Right ventricle myocardium inferior (tissue), 1 donor: ENCODE measurements at regions not wholly inside any gene's neighbourhood (a gene's known extent, or its start where the extent isn't known, plus 50 kb on each side); places are given as distances from the start of the nearest gene placed in this dataset.

ENCODE experiments used
- ATAC-seq: fragments of 200-7000 bp; cut with Tn5 transposase; one replicate; pipeline ENCODE4 v1.9.1; 2020; ENCODE audit warnings: mild to moderate bottlenecking, moderate library complexity
- DNase-seq: peaks from one replicate; pipeline ENCODE4 v3.0.0; 2021; ENCODE audit errors: missing footprints
- intact Hi-C: fragments of 100-400 bp; cut with DNase I; formaldehyde crosslinking; loops from one replicate; pipeline ENCODE4 v1.11.0; 2022
- donor health status: DM: no; HTN: yes; CAD: no; lungs with severe emphysema.

DNA sequence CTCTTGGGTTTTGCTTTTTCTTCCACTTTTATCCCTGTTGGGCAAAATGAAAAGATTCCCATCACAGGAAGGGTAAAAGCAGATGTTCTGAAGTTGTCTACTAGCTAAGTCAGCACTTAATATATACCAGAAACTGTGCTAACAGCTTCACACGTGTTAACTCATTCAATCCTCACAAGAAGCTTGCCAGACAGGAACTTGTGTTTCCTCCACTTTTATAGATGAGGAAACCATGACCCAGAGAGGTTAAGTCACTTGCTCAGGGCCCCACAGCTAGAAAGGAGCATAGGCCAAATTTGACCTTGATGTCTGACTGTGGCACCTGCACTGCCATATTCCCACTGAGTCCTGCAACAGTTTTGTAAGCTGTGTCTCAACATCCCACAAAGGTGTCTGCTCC is 76.8 kb upstream of the EPC2 start:
- DNase-seq, result no peak
- intact Hi-C loops, result loop anchor here (5.0 kb wide), 1 partner anchor 425 kb away; no protein-coding TSS in a partner anchor

DNA sequence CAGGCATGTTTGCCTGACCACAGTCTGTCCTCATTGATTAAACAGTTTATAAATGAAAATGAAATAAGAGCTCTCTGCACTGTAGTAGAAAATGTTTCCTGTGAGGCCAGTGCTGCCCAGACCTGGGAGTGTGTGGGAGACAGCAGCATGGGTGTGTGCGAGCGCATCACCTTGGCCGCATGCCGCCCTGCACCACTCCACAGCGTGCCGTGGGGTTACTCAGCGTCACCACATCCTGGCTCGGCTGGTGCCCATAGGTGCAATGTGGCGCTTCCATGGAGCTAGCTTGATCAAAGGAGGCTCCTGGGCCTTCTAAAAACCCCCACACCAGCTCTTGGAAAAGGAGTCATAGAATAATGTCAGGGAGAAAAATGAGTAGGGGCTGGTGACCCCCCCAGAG is 76.0 kb upstream of the EPC2 start:
- DNase-seq (no peak), ATAC-seq (no peak)
- intact Hi-C loops, result loop anchor here (5.0 kb wide), 1 partner anchor 424 kb away; no protein-coding TSS in a partner anchor

More for the DNA sequence above, 76.8 kb upstream of the EPC2 start:
- ATAC-seq, result no peak

DNA sequence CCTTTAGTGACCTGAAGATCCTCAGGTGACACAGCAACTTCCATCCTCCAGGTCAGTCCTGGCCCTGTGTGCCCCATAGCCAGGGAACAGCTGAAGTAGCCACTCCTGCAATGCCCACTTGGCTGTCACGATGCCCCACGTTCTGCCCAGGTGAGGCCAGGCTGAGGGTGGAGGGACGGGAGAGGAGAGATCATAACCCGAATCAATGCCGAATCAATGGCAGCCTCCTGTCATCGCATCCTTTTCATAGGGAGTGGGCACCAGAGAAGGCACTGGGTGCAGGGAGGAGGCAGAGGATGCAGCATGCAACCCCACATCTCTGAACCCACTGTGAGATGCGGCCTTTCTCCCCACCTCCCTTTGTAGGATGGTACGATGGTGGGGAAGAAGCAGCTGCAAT is 75.3 kb upstream of the EPC2 start:
- intact Hi-C loops, result loop anchor here (5.0 kb wide), 1 partner anchor 423 kb away; no protein-coding TSS in a partner anchor
- ATAC-seq (no peak), DNase-seq (no peak)

DNA sequence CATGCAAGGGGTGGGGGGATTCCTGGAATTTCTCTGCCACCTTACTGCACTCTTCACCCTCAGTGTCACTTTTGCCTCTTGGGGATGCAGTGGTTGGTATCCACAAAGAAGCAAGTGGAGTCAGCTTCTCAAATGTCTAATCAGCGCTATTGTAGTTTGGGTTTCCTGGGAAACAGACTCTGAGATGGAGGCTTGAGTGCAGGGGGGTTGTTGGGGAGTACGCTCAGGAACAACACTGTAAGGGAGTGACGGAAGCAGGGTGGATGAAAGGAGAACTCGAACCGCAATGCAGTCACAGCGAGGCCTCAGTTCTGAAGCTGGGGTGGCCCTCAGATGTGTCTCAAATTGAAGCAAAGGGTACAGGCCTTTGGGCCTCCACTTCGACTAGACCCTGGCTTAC is 73.6 kb upstream of the EPC2 start:
- intact Hi-C loops, result no loop called here
- DNase-seq (no peak), ATAC-seq (no peak)

- DNase-seq (no peak), ATAC-seq (no peak)
- intact Hi-C loops, result no loop called here
These were observed 66.6 kb upstream of the EPC2 start for GRCh38 chr2:148577845-148578492.

DNA sequence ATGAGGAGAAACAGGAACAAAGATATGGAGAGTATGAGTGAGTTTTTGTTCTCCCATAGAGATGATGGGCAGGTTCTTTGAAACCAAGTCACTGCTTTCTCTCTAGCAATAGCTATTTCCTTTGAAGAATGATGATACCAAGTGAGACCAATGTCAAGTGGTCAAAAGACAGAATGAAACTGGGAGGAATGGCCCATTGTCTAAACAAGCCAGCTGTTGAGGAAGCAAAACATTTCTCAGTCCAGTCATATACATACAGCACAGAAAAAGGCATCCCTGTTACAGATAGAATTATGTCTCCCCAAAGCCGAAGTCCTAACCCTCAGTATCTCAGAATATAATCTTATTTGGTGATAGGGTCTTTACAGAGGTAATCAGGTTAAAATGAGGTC is 66.1 kb upstream of the EPC2 start:
- intact Hi-C loops, result no loop called here
- ATAC-seq (no peak), DNase-seq (no peak)

- intact Hi-C loops, result no loop called here
- DNase-seq (no peak), ATAC-seq (no peak)
These were observed 61.7 kb upstream of the EPC2 start for GRCh38 chr2:148582679-148583511.

DNA sequence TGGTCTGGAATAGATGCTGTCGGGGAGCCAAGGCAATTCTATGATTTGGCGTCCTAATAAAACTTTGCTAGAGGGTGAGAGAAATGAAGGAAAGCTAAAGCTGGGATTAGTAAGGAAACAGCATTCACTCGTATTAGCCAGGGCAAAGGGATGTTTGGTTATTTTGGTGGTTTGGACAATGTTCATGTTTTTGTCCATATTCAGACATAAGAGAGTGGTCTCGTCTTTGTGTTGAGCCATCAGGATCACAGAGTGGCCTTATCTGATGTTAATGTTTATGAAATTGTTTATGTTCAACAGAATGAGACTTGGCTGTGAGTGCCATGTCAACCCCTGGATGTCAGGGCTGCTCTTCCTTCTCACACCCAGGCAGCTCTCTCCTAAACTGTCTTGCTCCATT is 58.9 kb upstream of the EPC2 start:
- no peak for DNase-seq
- ATAC-seq, result no peak
- intact Hi-C loops, result no loop called here

DNA sequence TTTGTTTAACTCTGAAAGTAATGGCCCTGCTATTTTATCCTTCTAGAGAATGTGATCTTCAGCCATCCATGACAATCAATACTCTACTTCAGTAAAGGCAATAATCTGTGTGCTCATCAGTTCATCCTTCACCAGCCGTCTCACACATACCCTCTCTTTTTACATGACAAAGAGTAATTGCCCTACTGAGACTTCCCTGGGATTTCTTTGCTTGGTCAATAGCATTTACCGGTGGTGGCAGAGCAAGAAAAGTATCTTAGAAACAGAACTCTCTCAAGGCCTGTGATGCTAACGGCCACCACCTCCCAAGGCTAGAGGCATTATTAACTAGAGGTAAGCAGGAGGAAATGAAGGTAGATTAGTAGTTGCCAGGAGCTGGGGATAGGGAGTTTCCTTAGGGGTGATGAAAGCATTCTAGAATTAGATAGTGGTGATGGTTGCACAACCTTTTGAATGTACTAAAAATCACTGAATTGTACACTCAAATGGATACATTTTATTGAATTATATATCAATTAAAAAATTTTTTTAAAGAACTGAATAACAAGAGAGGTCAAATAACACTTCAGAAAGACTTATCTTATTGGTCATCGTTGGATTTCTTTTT is 57.9 kb upstream of the EPC2 start:
- DNase-seq (no peak), ATAC-seq (no peak)
- intact Hi-C loops, result no loop called here

DNA sequence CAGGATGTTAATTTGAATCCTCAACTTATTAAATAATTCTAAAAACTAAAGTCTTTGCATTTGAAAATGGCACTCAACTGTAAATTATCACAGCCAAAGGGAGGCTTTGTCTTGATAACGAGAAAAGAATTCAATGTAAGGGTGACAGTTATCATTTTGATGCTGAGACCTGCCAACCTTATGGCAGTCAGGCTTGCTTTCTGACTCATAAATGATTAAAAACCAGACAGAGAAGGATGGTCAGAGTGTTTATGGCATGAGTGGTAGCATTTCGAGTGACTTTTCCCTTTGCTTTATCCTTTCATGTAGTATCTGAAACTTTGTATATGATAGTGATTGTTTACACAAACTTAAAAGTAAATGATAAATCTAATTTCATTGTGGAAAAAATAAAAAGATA is 53.9 kb upstream of the EPC2 start:
- DNase-seq (no peak), ATAC-seq (no peak)
- intact Hi-C loops, result no loop called here

GRCh38 chr2:148592791-148593190 is 51.8 kb upstream of the EPC2 start:
- intact Hi-C loops, result no loop called here
- ATAC-seq (no peak), DNase-seq (no peak)

GRCh38 chr2:148593421-148593820 is 51.1 kb upstream of the EPC2 start:
- ATAC-seq, result no peak
- no peak for DNase-seq
- intact Hi-C loops, result no loop called here

GRCh38 chr2:148594216-148594615 is 50.3 kb upstream of the EPC2 start:
- intact Hi-C loops, result no loop called here
- DNase-seq (no peak), ATAC-seq (no peak)
